NCI-H748 (cell line): ENCODE measurements at regions not wholly inside any gene's neighbourhood (a gene's known extent, or its start where the extent isn't known, plus 50 kb on each side); places are given as distances from the start of the nearest gene placed in this dataset.
"Not testable (repeated sequence)": the region's sequence is repeated elsewhere in the genome, so short reads cannot be mapped to it uniquely, and the experiment has no call there.

Source experiments
- DNase-seq: peaks from one replicate; lab custom pipeline; 2025; ENCODE audit not compliant: unreplicated experiment; lab: John Stamatoyannopoulos, UW

GRCh38 chr6:6970851-6971250 lies 136.9 kb upstream of the RREB1 start:
- no peak for DNase-seq

- no peak for DNase-seq
Observed at GRCh38 chr6:6971369-6971768, 136.4 kb upstream of the RREB1 start.

GRCh38 chr6:6972456-6972855 lies 135.3 kb upstream of the RREB1 start:
- DNase-seq: no peak

- DNase-seq: no peak
Observed at GRCh38 chr6:6973721-6974120, 134.0 kb upstream of the RREB1 start.

- DNase-seq: peak; percentile 40
Observed at GRCh38 chr6:6975459-6976111, 132.2 kb upstream of the RREB1 start.

- DNase-seq: no peak
Observed at GRCh38 chr6:6976193-6976592, 131.6 kb upstream of the RREB1 start.

GRCh38 chr6:6978731-6979130 lies 129.0 kb upstream of the RREB1 start:
- no peak for DNase-seq

GRCh38 chr6:6980999-6981597 lies 126.7 kb upstream of the RREB1 start:
- DNase-seq: no peak

- no peak for DNase-seq
Observed at GRCh38 chr6:6981681-6982322, 126.0 kb upstream of the RREB1 start.

- no peak for DNase-seq
Observed at GRCh38 chr6:6982663-6983062, 125.1 kb upstream of the RREB1 start.

GRCh38 chr6:6984585-6985366 lies 123.0 kb upstream of the RREB1 start:
- DNase-seq: no peak

GRCh38 chr6:6986344-6986743 lies 121.4 kb upstream of the RREB1 start:
- no peak for DNase-seq

- DNase-seq: no peak
Observed at GRCh38 chr6:6987749-6988148, 120.0 kb upstream of the RREB1 start.

GRCh38 chr6:6990059-6990458 lies 117.7 kb upstream of the RREB1 start:
- not testable (repeated sequence) for DNase-seq

GRCh38 chr6:6993503-6994237 lies 114.1 kb upstream of the RREB1 start:
- DNase-seq: no peak

- no peak for DNase-seq
Observed at GRCh38 chr6:6994796-6995195, 113.0 kb upstream of the RREB1 start.

- no peak for DNase-seq
Observed at GRCh38 chr6:6995328-6995727, 112.4 kb upstream of the RREB1 start.

GRCh38 chr6:6996124-6996523 lies 111.6 kb upstream of the RREB1 start:
- no peak for DNase-seq

- DNase-seq: no peak
Observed at GRCh38 chr6:6997263-6998193, 110.2 kb upstream of the RREB1 start.

GRCh38 chr6:6998194-6998569 lies 109.6 kb upstream of the RREB1 start:
- DNase-seq: no peak
